K562 (cell line): ENCODE measurements at regions not wholly inside any gene's neighbourhood (a gene's known extent, or its start where the extent isn't known, plus 50 kb on each side); places are given as distances from the start of the nearest gene placed in this dataset.

Experiments used
- ATAC-seq: fragments of 200-7000 bp; cut with Tn5 transposase; 3 replicates; pipeline ENCODE4 v1.9.1; 2020; ENCODE audit warnings: moderate library complexity
- BruUV-seq: library from RNA; stranded (reverse); fragments of 400-500 nt; replicated peaks from 2 replicates; lab custom pipeline; 2021; lab: Mats Ljungman, UMichigan
- CTCF ChIA-PET: fragments of 300-600 bp; formaldehyde crosslinking; extraction: SDS; loops from one replicate; lab custom pipeline; 2021; ENCODE audit warnings: low intra/inter-chr PET ratio; lab: Yijun Ruan, JAX
- POLR2A ChIA-PET: fragments of 300-600, 350-650 bp; sonication (Branson Sonifier 250); formaldehyde crosslinking; extraction: SDS; loops from one replicate; lab custom pipeline; 2021; ENCODE audit warnings: antibody characterized with exemption, inconsistent platforms; lab: Yijun Ruan, JAX
- DNase-seq, 4 experiments: peaks; one replicate each; pipeline versions ENCODE4 v3.0.0 to v3.0.0-alpha.2; 2011 to 2018; ENCODE audit warnings: low spot score in 3 of 4, mixed read lengths in 3 of 4; ENCODE audit errors: extremely low read depth in 1 of 4
- FAIRE-seq: peaks from 2 replicates; lab custom pipeline; 2011; peaks lifted over from hg19 to GRCh38; lab: Jason Lieb, UNC
- H2AFZ ChIP-seq: 2 replicates; pipeline ENCODE4 v1.6.0; 2011; ENCODE audit warnings: low read depth, low read length, control low read depth, inconsistent platforms
- H3K27ac ChIP-seq: fragments of 200-600 bp; 3 replicates; pipeline ENCODE4 v1.8.0; 2011; ENCODE audit warnings: low read depth, mild to moderate bottlenecking, control low read depth, inconsistent platforms, low read length, moderate library complexity, mixed read lengths; ENCODE audit errors: extremely low read depth
- H3K27me3 ChIP-seq, 2 experiments: fragments of 300-600 bp in 1 of 2; 2 replicates in 1 of 2; 3 replicates in 1 of 2; pipeline versions ENCODE4 v1.6.0 to v1.8.0; 2011; ENCODE audit warnings: inconsistent platforms in 2 of 2, low read length in 2 of 2, mild to moderate bottlenecking in 1 of 2, mixed read lengths in 1 of 2, moderate library complexity in 1 of 2; ENCODE audit not compliant: control insufficient read depth in 2 of 2, insufficient read depth in 2 of 2
- H3K36me3 ChIP-seq: fragments of 300-600 bp; 3 replicates; pipeline ENCODE4 v1.8.0; 2011; ENCODE audit warnings: mild to moderate bottlenecking, low read length, inconsistent platforms; ENCODE audit not compliant: control insufficient read depth, insufficient read depth
- H3K4me1 ChIP-seq, 2 experiments: fragments of 200-600 bp in 1 of 2; replicated peaks in 1 of 2; 2 replicates in 1 of 2; 3 replicates in 1 of 2; pipeline versions ENCODE4 v1.5.1 to v1.8.0; 2011; ENCODE audit warnings: inconsistent platforms in 2 of 2, low read length in 2 of 2, mild to moderate bottlenecking in 1 of 2, mixed read lengths in 1 of 2, moderate library complexity in 1 of 2; ENCODE audit not compliant: control insufficient read depth in 2 of 2, insufficient read depth in 2 of 2
- H3K4me2 ChIP-seq: 2 replicates; pipeline ENCODE4 v1.6.1; 2011; ENCODE audit warnings: low read length, control low read depth, inconsistent platforms, mixed read lengths; ENCODE audit not compliant: insufficient read depth
- H3K4me3 ChIP-seq: fragments of 200-600 bp; sonication (generic), shearing (Covaris generic); 2 replicates; pipeline ENCODE4 v1.5.1; 2016; ENCODE audit warnings: control low read depth, inconsistent platforms
- H3K79me2 ChIP-seq: fragments of 200-600 bp; 3 replicates; pipeline ENCODE4 v1.8.0; 2011; ENCODE audit warnings: low read length, inconsistent platforms; ENCODE audit not compliant: control insufficient read depth, insufficient read depth
- H3K9ac ChIP-seq, 2 experiments: 2 replicates each; pipeline versions ENCODE4 v1.6.0 to v1.6.1; 2011; ENCODE audit warnings: low read depth in 2 of 2, low read length in 2 of 2, control low read depth in 1 of 2, inconsistent platforms in 1 of 2, mild to moderate bottlenecking in 1 of 2, mixed read lengths in 1 of 2; ENCODE audit not compliant: insufficient read depth in 1 of 2
- H3K9me1 ChIP-seq: one replicate; pipeline ENCODE4 v1.6.0; 2011; ENCODE audit warnings: inconsistent platforms, mild to moderate bottlenecking, low read length, moderate library complexity; ENCODE audit not compliant: control insufficient read depth, insufficient read depth
- H3K9me3 ChIP-seq: replicated peaks from 2 replicates; pipeline ENCODE4 v1.5.1; 2011; ENCODE audit warnings: low read depth, low read length, inconsistent platforms; ENCODE audit not compliant: control insufficient read depth, insufficient read depth
- H4K20me1 ChIP-seq: replicated peaks from 2 replicates; pipeline ENCODE4 v1.6.1; 2011; ENCODE audit warnings: low read length, inconsistent platforms, mixed read lengths; ENCODE audit not compliant: control insufficient read depth, insufficient read depth
- ELK3 ChIP-seq: fragments of 450-650 bp; formaldehyde crosslinking; IDR thresholded peaks from 2 replicates; pipeline ENCODE4 v1.4.0; 2020; ENCODE audit warnings: mild to moderate bottlenecking
- FOXA1 ChIP-seq: fragments of 450-650 bp; IDR thresholded peaks from 2 replicates; pipeline ENCODE4 v1.6.1; 2016; ENCODE audit warnings: mild to moderate bottlenecking, borderline replicate concordance
- FOXA3 ChIP-seq, 2 experiments: fragments of 450-650 bp in 1 of 2; sonication (generic) in 1 of 2; formaldehyde crosslinking; IDR thresholded peaks in 1 of 2; conservative IDR thresholded peaks in 1 of 2; 2 replicates each; pipeline versions ENCODE4 v1.4.0 to v1.8.0; 2020 to 2022; ENCODE audit warnings: mild to moderate bottlenecking in 2 of 2, missing genetic modification reagents in 1 of 2
- GTF2F1 ChIP-seq: IDR thresholded peaks from 2 replicates; pipeline ENCODE4 v1.6.1; 2011; ENCODE audit warnings: low read depth, low read length, improper control_type of control experiment
- JUND ChIP-seq, 2 experiments: IDR thresholded peaks; 2 replicates in 1 of 2; 3 replicates in 1 of 2; pipeline ENCODE4 v1.6.1; 2011; ENCODE audit warnings: borderline replicate concordance in 2 of 2, low read depth in 2 of 2, low read length in 2 of 2, improper control_type of control experiment in 1 of 2, missing biosample characterization in 1 of 2, missing genetic modification characterization in 1 of 2, missing genetic modification reagents in 1 of 2
- NCOA1 ChIP-seq: fragments of 450-650 bp; IDR thresholded peaks from 2 replicates; pipeline ENCODE4 v1.6.1; 2016; ENCODE audit warnings: low read depth
- NELFE ChIP-seq: IDR thresholded peaks from 2 replicates; pipeline ENCODE4 v1.6.1; 2011; ENCODE audit warnings: mild to moderate bottlenecking; ENCODE audit not compliant: insufficient read depth, insufficient read length
- SP2 ChIP-seq: IDR thresholded peaks from 2 replicates; pipeline ENCODE4 v1.6.1; 2011; ENCODE audit warnings: mild to moderate bottlenecking, low read depth, low read length, moderate library complexity; ENCODE audit not compliant: poor library complexity, severe bottlenecking; ENCODE audit errors: extremely low read depth
- XRCC3 ChIP-seq: fragments of 450-650 bp; IDR thresholded peaks from 2 replicates; pipeline ENCODE4 v1.6.1; 2017; ENCODE audit warnings: mild to moderate bottlenecking, moderate library complexity
- ZBTB49 ChIP-seq: sonication (generic); formaldehyde crosslinking; IDR thresholded peaks from 2 replicates; pipeline ENCODE4 v1.8.0; 2022; ENCODE audit warnings: missing genetic modification reagents, mild to moderate bottlenecking, borderline replicate concordance
- ZNF174 ChIP-seq: fragments of 250-450 bp; sonication (Bioruptor Pico); IDR thresholded peaks from 2 replicates; pipeline ENCODE4 v1.4.0; 2020; ENCODE audit warnings: mild to moderate bottlenecking
- in situ Hi-C: fragments of 300-500 bp; cut with MboI; formaldehyde crosslinking; loops from 4 replicates; pipeline ENCODE4 v1.15.0; 2018; ENCODE audit warnings: inconsistent platforms, mixed read lengths
- intact Hi-C: fragments of 100-400 bp; cut with micrococcal nuclease; formaldehyde crosslinking; loops from 2 replicates; pipeline ENCODE4 v1.14.2; 2022

- ATAC-seq (no peak), DNase-seq (no peak), FAIRE-seq (no peak)
- no peaks in the 10 kb centered on the region for H3K36me3 ChIP-seq
- no peak overlapping the region for H2AFZ ChIP-seq
- H3K9me1 ChIP-seq = no peaks in the 10 kb centered on the region
- H3K4me2 ChIP-seq = no peak overlapping the region
- in situ Hi-C loops = no loop called here
- H3K4me3 ChIP-seq = no peak overlapping the region
- POLR2A ChIA-PET = no interaction called here
- no peaks in the 10 kb centered on the region for H3K79me2 ChIP-seq
- H3K9me3 ChIP-seq = no peaks in the 10 kb centered on the region
- no peaks in the 10 kb centered on the region for H3K4me1 ChIP-seq
- H3K9ac ChIP-seq = no peak overlapping the region
- CTCF ChIA-PET = no interaction called here
- BruUV-seq = no TSS peak
- TF ChIP-seq NELFE (no peak), SP2 (no peak), ZBTB49 (CRISPR knock-in tag) (no peak), GTF2F1 (no peak), JUND (IDR thresholded peaks at IDR 0.05; ENCODE audit: borderline replicate concordance, low read depth, low read length) (no peak), JUND (tag; IDR thresholded peaks at IDR 0.05; ENCODE audit: borderline replicate concordance, low read depth, low read length) (no peak), ZNF174 (CRISPR knock-in tag) (no peak), NCOA1 (no peak), FOXA1 (no peak), XRCC3 (no peak), ELK3 (no peak), FOXA3 (CRISPR knock-in tag; conservative IDR thresholded peaks at IDR 0.05 in 1 of 2, IDR thresholded peaks at IDR 0.05 in 1 of 2) (no peak)
- TF ChIP-seq, all 486 proteins: peak for 0
- Histone ChIP-seq H3K27ac (no peak overlapping the region), H4K20me1 (no peaks in the 10 kb centered on the region), H3K27me3 (peaks cover 0 to 4% of the 10 kb centered on the region in 2 experiments; a peak in 1 of 5 replicates)
- intact Hi-C loops = no loop called here
Measured at GRCh38 chr11:95466416-95466815, 235.4 kb upstream of the SESN3 start.
